ENCODE measurements at regions not wholly inside any gene's neighbourhood (a gene's known extent, or its start where the extent isn't known, plus 50 kb on each side); places are given as distances from the start of the nearest gene placed in this dataset.

DNA sequence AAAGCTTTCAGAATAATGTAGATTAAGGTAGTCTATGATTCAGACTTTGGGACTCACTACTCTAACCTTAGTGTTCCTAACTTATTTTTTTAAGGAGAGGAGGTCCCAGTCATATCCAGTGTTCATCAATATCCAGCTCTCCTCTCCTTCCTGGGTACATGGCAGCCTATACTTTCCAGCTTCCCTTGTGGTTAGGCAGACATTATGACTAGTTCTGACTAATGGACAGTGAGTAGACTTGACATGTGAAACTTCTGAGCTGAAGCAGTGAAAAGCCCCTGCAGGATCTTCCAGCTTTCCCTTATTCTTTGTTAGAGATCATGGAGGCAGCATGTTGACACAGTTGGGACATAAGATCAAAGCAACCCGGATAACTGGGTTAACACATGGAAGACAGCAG is 144.2 kb downstream of the PTPRU start:
- TF ChIP-seq, protein P1, sequence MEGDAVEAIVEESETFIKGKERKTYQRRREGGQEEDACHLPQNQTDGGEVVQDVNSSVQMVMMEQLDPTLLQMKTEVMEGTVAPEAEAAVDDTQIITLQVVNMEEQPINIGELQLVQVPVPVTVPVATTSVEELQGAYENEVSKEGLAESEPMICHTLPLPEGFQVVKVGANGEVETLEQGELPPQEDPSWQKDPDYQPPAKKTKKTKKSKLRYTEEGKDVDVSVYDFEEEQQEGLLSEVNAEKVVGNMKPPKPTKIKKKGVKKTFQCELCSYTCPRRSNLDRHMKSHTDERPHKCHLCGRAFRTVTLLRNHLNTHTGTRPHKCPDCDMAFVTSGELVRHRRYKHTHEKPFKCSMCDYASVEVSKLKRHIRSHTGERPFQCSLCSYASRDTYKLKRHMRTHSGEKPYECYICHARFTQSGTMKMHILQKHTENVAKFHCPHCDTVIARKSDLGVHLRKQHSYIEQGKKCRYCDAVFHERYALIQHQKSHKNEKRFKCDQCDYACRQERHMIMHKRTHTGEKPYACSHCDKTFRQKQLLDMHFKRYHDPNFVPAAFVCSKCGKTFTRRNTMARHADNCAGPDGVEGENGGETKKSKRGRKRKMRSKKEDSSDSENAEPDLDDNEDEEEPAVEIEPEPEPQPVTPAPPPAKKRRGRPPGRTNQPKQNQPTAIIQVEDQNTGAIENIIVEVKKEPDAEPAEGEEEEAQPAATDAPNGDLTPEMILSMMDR (IDR thresholded peaks at IDR 0.05; ENCODE audit: low read depth, low read length, poor library complexity, severe bottlenecking), result no peak
- no peak for TF ChIP-seq EZH2phosphoT487 (IDR thresholded peaks at IDR 0.05; ENCODE audit: borderline replicate concordance, low read length)
